A673 (cell line): ENCODE measurements at regions not wholly inside any gene's neighbourhood (a gene's known extent, or its start where the extent isn't known, plus 50 kb on each side); places are given as distances from the start of the nearest gene placed in this dataset.

Experiments used
- BruUV-seq: library from RNA; stranded (reverse); fragments of 400-500 nt; replicated peaks from 2 replicates; lab custom pipeline; 2021; lab: Mats Ljungman, UMichigan
- CTCF ChIA-PET: fragments of 300-600 bp; sonication (Branson Sonifier 250); formaldehyde crosslinking; loops from one replicate; lab custom pipeline; 2022; ENCODE audit warnings: antibody characterized with exemption; lab: Charles Lee
- POLR2A ChIA-PET: fragments of 300-600 bp; sonication (Branson Sonifier 250); formaldehyde crosslinking; loops from one replicate; lab custom pipeline; 2022; ENCODE audit warnings: antibody characterized with exemption; ENCODE audit not compliant: low non-redundant PET; lab: Charles Lee
- DNase-seq: peaks from one replicate; pipeline ENCODE4 v3.0.0-alpha.2; 2015; ENCODE audit warnings: low spot score
- H3K27ac ChIP-seq: fragments of 200-600 bp; sonication (generic); 2 replicates; pipeline ENCODE4 v1.5.1; 2016; ENCODE audit warnings: mixed run types, low read depth, mild to moderate bottlenecking, mixed read lengths, antibody characterized with exemption, low read length; ENCODE audit not compliant: poor library complexity, severe bottlenecking
- H3K27me3 ChIP-seq: fragments of 200-600 bp; sonication (generic); replicated peaks from 2 replicates; pipeline ENCODE4 v1.6.1; 2017; ENCODE audit warnings: mixed run types, low read depth, mild to moderate bottlenecking, mixed read lengths, antibody characterized with exemption, low read length; ENCODE audit not compliant: insufficient read depth, poor library complexity
- H3K36me3 ChIP-seq: fragments of 200-600 bp; sonication (generic); 2 replicates; pipeline ENCODE4 v1.6.1; 2016; ENCODE audit warnings: mixed run types, mild to moderate bottlenecking, mixed read lengths, antibody characterized with exemption, low read length; ENCODE audit not compliant: insufficient read depth, poor library complexity, severe bottlenecking
- H3K4me1 ChIP-seq: fragments of 200-600 bp; sonication (generic); 2 replicates; pipeline ENCODE4 v1.6.1; 2017; ENCODE audit warnings: mixed run types, mild to moderate bottlenecking, mixed read lengths, antibody characterized with exemption, low read length; ENCODE audit not compliant: insufficient read depth, poor library complexity, severe bottlenecking
- H3K4me3 ChIP-seq: fragments of 200-600 bp; sonication (generic); 2 replicates; pipeline ENCODE4 v1.5.1; 2016; ENCODE audit warnings: low read depth, mixed run types, mild to moderate bottlenecking, mixed read lengths, low read length; ENCODE audit not compliant: poor library complexity, severe bottlenecking
- H3K9me3 ChIP-seq: fragments of 200-600 bp; sonication (generic); 2 replicates; pipeline ENCODE4 v1.6.1; 2016; ENCODE audit warnings: mixed run types, low read depth, mild to moderate bottlenecking, mixed read lengths, antibody characterized with exemption, low read length; ENCODE audit not compliant: poor library complexity, severe bottlenecking
- EZH2 ChIP-seq: fragments of 200-600 bp; sonication (generic); IDR thresholded peaks from 2 replicates; pipeline ENCODE4 v1.6.1; 2017; ENCODE audit warnings: borderline replicate concordance, low read depth, mild to moderate bottlenecking, mixed read lengths, antibody characterized with exemption, low read length; ENCODE audit not compliant: poor library complexity, severe bottlenecking
- intact Hi-C: fragments of 100-400 bp; cut with micrococcal nuclease; formaldehyde crosslinking; loops from one replicate; pipeline ENCODE4 v1.10.0; 2022; ENCODE audit not compliant: unreplicated experiment
- TF ChIP-seq, protein P1 (sequence below): fragments of 300-800, 200-600 bp; sonication (generic); conservative IDR thresholded peaks from 2 replicates; pipeline ENCODE4 v1.5.1; 2017; ENCODE audit warnings: low read depth, mild to moderate bottlenecking, antibody characterized with exemption, low read length, moderate library complexity, mixed read lengths

DNA sequence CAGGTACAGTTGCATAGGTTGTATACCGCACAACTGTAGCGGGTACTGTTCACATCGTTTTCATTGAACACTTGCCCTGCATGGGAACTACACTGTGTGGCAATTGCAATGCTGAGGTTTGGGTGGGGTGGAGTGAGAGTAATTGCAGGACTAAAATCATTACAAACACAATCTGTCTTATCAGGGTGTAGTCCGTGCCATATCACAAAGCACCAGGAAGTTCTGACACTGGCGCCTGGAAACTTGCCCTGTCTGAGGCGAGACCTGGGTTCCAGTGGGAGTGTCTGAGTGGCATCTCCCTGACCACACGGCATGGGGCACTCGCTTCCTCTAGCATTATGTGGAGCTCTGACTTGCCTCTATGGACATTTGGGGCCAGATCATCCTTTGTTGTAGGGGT lies 153.4 kb downstream of the RGS9 start:
- no TSS peak for BruUV-seq
- H3K27me3 ChIP-seq: no peaks in the 10 kb centered on the region
- POLR2A ChIA-PET: no interaction called here
- no peak overlapping the region for H3K27ac ChIP-seq
- no peak for TF ChIP-seq EZH2
- TF ChIP-seq, protein P1, sequence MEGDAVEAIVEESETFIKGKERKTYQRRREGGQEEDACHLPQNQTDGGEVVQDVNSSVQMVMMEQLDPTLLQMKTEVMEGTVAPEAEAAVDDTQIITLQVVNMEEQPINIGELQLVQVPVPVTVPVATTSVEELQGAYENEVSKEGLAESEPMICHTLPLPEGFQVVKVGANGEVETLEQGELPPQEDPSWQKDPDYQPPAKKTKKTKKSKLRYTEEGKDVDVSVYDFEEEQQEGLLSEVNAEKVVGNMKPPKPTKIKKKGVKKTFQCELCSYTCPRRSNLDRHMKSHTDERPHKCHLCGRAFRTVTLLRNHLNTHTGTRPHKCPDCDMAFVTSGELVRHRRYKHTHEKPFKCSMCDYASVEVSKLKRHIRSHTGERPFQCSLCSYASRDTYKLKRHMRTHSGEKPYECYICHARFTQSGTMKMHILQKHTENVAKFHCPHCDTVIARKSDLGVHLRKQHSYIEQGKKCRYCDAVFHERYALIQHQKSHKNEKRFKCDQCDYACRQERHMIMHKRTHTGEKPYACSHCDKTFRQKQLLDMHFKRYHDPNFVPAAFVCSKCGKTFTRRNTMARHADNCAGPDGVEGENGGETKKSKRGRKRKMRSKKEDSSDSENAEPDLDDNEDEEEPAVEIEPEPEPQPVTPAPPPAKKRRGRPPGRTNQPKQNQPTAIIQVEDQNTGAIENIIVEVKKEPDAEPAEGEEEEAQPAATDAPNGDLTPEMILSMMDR: no peak
- no peak for DNase-seq
- intact Hi-C loops: loop anchor here (5.0 to 10.0 kb wide), 2 partner anchors 504 to 697 kb away; no protein-coding TSS in a partner anchor
- no peaks in the 10 kb centered on the region for H3K4me1 ChIP-seq
- no peak overlapping the region for H3K4me3 ChIP-seq
- CTCF ChIA-PET: interaction anchor here (0.7 kb wide), 1 partner anchor 190 kb away, joined by 3 read pairs; no protein-coding TSS in a partner anchor
- H3K9me3 ChIP-seq: no peaks in the 10 kb centered on the region
- no peaks in the 10 kb centered on the region for H3K36me3 ChIP-seq

DNA sequence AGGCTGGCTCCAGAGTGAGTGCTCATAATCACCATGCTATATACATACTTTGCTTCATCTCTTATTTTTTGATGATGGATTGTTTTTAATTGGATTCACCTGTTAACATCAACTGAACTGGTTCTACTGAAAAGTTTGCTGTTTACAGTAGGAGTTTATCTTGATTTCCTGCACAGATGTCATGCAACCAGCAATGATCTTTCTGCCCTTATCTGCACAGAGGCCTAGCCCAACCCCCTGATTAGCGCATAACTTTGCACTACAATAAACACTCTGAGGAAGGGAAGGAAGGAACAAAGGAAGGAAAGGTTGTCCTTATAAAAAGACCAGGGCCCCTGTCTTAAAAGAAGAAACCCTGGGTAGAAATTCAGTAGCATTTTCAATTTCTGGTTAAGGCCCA lies 152.9 kb downstream of the RGS9 start:
- CTCF ChIA-PET: no interaction called here
- intact Hi-C loops: loop anchor here (5.0 to 10.0 kb wide), 2 partner anchors 505 to 697 kb away; no protein-coding TSS in a partner anchor
- Histone ChIP-seq H3K27me3 (no peaks in the 10 kb centered on the region), H3K27ac (no peak overlapping the region), H3K4me1 (no peaks in the 10 kb centered on the region), H3K4me3 (no peak overlapping the region), H3K9me3 (no peaks in the 10 kb centered on the region), H3K36me3 (no peaks in the 10 kb centered on the region)
- TF ChIP-seq, protein P1: no peak
- no peak for TF ChIP-seq EZH2
- BruUV-seq: no TSS peak
- DNase-seq: no peak
- POLR2A ChIA-PET: no interaction called here

- no peak overlapping the region for H3K27ac ChIP-seq
- no peak for TF ChIP-seq EZH2
- TF ChIP-seq, protein P1: no peak
- H3K36me3 ChIP-seq: no peaks in the 10 kb centered on the region
- intact Hi-C loops: no loop called here
- H3K27me3 ChIP-seq: no peaks in the 10 kb centered on the region
- no peak for DNase-seq
- no peak overlapping the region for H3K4me3 ChIP-seq
- no peaks in the 10 kb centered on the region for H3K4me1 ChIP-seq
- no TSS peak for BruUV-seq
- POLR2A ChIA-PET: interaction anchor here (0.6 kb wide), 1 partner anchor 315 kb away, joined by 3 read pairs; no protein-coding TSS in a partner anchor
- CTCF ChIA-PET: no interaction called here
- no peaks in the 10 kb centered on the region for H3K9me3 ChIP-seq
Observed at GRCh38 chr17:65287040-65287439, 149.9 kb downstream of the RGS9 start.
